COR-L47 (cell line): ENCODE measurements at regions not wholly inside any gene's neighbourhood (a gene's known extent, or its start where the extent isn't known, plus 50 kb on each side); places are given as distances from the start of the nearest gene placed in this dataset.

Experiments used
- DNase-seq: peaks from one replicate; lab custom pipeline; 2025; lab: John Stamatoyannopoulos, UW

- DNase-seq: no peak
Observed at GRCh38 chr2:180739070-180739469, 241.3 kb upstream of the UBE2E3 start.

- DNase-seq: no peak
Observed at GRCh38 chr2:180735799-180736198, 244.6 kb upstream of the UBE2E3 start.

DNA sequence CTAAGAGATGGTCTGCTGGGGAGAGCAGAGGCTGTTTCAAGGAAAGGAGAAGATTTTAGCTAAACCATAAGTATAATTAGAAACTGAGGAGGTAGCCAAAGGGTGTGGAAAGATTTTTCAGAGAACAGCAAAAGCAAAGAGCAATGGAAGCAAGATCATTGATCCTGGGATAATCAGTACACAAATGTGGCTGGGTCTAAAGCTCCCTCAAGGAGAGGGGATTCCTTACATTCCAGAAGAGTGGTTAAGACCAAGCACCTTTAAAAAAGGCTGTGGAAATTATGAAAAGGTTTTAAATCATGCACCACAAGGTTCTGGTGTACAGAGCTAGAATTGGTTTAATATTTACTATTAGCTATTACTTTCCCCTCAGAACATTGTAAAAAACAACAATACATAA lies 246.0 kb upstream of the UBE2E3 start:
- DNase-seq: no peak

DNA sequence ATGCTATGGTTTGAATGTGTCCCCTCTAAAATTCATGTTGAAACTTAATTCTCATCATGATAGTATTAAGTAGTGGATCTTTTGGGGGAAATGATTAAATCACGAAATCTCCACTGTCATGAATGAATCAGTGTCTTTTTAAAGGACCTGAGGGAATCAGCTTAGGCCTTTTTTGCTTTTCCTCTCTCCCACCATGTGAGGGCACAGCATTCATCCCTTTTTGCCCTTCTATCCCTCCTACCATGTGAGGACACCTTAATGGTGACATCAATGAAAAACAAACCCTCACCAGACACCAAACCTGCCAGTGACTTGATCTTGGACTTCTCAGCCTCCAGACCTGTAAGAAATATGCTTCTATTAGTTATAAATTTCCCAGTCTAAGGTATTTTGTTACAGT lies 247.1 kb upstream of the UBE2E3 start:
- no peak for DNase-seq

DNA sequence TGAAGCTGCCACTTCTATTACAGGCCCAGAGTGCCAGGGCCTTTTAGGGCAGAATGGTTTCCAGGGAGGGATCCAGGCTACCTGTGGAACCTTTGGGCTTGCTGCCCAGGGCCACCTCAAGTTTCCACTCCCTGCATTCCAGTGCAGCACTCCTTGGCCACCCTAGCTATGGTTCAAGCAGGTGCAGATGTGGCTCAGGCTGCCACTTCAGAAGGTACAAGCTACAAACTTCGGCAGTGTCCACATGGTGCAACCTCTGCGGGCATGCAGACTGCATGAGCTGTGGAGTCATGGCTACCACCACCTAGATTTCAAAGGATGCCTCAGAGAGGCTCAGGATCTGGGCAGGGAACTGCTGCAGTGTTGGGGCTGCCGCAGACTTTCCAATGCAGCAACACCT lies 248.1 kb upstream of the UBE2E3 start:
- DNase-seq: no peak

DNA sequence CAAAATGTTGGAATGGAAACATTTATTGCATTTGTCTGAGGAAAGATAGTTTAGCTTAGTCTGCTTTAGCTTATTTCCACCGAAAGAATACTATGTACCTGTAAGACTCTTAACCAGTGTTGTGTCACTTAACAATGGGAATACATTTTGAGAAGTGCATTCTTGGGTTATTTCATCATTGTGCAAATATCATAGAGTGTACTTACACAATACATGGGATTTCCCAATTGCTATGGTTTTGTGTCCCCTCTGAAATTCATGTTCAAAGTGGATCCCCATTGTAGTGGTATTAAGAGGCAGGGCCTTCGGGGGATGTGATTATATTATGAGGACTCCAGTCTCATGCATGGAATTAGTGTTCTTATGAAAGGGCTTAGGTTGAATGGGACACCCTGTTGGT lies 249.4 kb upstream of the UBE2E3 start:
- no peak for DNase-seq

DNA sequence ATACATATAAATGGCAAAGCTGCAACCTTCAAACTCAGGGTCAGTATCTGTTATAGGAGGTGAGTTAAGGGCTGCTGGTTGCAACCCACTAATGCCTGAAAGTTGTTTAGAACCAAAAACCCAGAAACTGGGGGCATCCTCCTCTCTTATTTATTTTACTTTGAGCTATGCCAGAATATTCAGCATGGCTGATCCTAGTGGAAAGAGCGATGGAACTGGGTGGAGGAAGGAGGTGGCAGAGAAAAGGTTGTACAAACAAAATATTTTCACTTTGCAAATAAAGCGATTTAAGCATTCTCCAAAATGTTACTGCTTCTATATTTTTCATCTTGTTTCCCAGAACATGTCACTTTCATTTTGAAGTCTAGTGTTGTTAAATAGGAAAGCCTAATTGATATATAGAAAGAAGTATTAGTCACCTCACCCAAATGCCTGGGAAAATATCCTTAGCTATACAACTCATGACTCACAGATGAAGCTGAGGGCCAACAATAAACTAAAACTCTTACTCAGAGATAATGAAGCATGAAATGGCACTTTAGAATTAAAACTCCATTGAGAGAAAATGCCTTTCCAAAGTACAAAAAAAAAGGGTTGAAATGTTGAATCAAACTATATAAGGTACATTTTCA lies 251.4 kb upstream of the UBE2E3 start:
- DNase-seq: no peak

- no peak for DNase-seq
Observed at GRCh38 chr2:180723712-180724111, 256.7 kb upstream of the UBE2E3 start.

- DNase-seq: no peak
Observed at GRCh38 chr2:180722551-180723239, 257.7 kb upstream of the UBE2E3 start.

DNA sequence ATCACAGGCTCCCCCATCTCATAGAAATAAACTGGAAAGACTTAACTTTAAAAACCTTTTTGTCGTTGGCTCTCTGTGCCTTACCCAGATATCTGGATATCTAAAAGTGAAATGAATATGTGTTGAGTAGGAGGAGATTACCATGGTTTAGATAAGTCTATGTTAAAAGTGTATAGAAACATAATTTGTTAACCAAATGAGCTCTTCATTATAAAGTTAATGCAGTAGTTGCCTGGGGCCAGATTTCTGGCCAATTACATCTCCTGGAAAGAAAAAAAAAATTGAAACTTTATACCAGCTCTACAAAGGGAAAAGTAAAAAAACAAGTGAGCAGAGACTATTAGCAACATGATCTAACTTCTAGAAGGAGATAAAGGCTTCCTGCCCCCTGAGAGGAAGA lies 259.6 kb upstream of the UBE2E3 start:
- no peak for DNase-seq

- no peak for DNase-seq
Observed at GRCh38 chr2:180717588-180717987, 262.8 kb upstream of the UBE2E3 start.

DNA sequence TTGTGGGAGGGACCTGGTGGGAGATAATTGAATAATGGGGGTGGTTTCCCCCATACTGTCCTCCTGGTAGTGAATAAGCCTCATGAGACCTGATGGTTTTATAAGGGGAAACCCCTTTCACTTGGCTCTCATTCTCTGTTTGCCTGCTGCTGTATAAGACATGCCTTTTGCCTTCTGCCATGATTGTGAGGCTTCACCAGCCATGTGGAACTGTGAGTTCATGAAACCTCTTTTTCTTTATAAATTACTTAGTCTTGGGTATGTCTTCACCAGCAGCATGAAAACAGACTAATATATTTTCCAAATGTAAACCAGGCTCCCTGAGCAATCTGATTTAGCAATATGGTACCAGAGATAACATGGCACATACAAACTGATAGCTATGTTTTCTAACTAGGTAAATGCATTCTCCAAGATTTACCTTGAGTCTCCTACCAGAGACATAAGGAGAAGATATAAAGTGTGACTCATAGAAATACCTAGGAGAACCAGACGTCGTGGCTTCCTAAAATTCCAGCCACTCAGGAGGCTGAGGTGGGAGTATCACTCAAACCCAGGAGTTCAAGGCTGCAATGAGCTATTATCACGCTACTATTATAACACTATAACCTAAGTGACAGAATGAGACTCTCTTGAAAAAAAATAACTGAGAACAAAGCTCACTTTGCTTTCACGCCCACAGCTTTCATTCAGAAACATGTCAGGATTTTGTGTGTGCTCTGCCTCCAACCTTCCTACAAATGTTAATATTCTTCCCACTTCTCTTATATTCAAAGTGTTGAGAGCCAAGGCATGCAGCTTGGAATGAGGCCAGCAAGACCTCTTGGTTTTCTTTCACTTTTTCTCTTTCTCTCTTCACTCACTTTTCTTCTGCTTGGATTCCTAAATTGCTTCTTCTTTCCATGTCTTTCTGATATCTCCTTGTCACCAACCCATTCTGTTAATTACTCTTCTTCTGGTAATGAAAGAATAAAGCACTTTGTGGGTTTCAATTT lies 263.9 kb upstream of the UBE2E3 start:
- no peak for DNase-seq

DNA sequence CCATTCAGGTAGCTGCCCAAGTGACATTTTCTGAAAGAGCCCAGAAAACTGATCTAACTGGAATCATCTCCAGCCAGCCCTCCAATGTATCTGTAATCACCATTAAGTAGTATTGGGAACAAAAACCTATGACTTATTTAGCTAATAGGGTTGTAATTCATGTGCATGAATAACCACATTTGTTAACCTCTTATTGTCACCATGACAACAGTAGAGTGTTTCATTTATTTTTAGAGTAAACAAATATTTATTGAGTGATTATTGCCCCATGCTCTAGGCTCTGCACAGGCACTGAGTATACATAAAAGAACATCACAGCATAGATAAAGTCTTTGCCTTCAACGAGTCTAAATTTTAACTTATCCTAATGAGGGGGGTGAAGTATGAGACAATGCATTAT lies 265.4 kb upstream of the UBE2E3 start:
- DNase-seq: peak; percentile 51

- DNase-seq: no peak
Observed at GRCh38 chr2:180709392-180710145, 270.8 kb upstream of the UBE2E3 start.

DNA sequence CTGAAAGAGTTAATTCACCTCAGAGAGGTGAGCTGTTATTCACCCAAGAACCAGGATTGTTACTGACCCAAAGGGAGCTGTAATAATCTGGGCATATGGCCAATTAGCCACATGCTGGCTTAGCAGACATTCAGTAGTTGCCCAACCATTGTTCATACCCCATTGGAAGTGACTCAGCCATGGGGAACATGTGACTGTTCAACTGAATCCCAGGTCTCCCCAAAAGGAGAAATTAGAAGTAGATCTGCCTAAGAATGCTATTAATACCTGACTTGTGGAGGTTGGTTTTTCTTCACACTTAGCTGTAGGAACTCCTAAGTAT lies 272.6 kb upstream of the UBE2E3 start:
- peak; percentile 78 for DNase-seq

DNA sequence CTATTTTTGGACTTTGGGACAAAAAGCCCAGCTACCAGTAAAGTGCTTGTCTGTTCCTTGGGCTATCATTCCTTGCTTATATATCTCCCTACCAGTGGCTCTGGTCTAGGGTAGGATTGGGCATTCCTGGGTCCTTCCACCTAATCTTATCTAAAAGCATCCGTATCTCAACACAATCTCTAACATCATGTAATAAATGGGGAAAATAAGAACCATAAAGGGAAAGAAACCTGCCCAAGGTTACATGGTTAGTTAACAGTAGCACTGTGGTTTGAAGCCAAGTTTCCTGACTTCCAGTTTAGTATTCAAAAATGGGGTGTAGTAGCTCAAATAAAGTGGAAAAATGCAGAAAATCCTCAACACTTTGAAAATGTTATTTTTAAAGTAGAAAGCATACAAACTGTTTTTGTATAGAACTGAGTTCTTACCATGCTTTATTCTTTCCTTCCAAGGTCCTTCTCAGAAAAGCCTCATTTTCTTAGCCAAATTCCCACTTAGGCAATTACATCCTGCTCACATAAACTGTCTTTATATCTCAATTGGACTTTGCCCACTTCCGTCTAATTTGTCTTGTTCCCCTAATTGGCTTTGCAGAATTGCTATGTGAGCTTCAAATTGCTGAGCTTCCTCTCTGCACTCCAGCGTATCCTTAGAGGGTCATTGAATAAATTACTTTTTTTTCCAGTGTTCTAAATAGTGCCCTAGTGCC lies 273.1 kb upstream of the UBE2E3 start:
- DNase-seq: no peak

DNA sequence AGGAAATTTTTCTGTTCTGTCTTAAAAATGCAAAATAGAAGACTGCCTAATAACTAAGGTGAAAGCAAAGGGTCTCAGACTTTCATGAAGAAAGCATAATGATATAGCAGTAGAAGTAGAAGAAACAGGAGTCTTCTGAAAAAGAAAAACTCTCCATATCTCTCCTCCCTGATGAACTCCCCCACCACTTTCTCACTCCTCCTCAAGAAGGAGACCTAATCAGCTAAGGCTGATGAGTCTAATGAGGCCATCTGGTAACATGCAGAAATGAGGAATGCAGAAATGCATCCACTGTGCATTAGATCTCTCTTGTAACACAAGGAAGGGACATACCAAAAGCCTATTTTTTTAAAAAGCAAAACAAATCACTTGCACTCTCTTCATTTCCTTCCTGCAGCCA lies 273.7 kb upstream of the UBE2E3 start:
- no peak for DNase-seq

- DNase-seq: no peak
Observed at GRCh38 chr2:180705551-180705950, 274.9 kb upstream of the UBE2E3 start.

GRCh38 chr2:180705122-180705521 lies 275.3 kb upstream of the UBE2E3 start:
- DNase-seq: no peak

DNA sequence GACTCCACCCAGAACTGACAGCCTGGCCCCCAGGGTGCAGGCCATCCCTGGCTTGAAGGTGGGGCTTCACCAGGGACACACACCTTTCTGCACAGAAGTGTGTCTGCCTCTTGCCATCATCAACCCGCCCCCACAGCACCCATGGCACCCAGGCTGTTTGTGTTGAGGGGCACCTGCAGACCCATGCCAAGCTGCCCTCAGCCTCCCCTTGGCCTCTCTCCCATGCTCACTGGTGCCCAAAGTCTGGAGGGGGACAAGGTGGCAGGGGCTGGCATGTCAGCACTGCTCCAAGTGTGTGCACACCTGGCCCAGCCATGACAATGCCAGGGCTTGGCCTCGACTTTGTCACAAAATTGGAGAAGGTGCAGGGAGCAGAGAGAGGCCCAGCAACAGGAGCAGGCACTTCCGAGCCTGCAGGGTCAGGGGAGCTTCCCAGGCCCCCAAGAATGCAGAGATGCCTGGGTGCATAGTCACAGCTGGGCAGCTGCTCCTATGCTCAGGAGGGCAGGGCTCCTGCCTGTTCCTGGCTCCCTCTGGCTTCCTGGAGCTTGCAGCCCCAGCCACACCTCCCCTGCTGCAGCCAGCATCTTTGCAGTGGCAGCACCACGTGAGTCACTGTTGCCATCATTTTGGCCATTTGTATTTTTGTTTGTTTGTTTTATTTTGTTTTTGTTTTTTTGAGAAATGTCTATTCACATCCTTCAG lies 280.6 kb upstream of the UBE2E3 start:
- DNase-seq: no peak

- no peak for DNase-seq
Observed at GRCh38 chr2:180698668-180699067, 281.7 kb upstream of the UBE2E3 start.
